T47D (cell line): ENCODE measurements at regions not wholly inside any gene's neighbourhood (a gene's known extent, or its start where the extent isn't known, plus 50 kb on each side); places are given as distances from the start of the nearest gene placed in this dataset.

ENCODE experiments used
- DNase-seq, 2 experiments: peaks; one replicate each; pipeline versions ENCODE4 v3.0.0 to v3.0.0-alpha.2; 2011 to 2012; ENCODE audit warnings: low read depth in 1 of 2, low spot score in 1 of 2
- JUND ChIP-seq: IDR thresholded peaks from 2 replicates; pipeline ENCODE4 v1.6.1; 2012; ENCODE audit warnings: low read depth
- in situ Hi-C: cut with HindIII; loops from 2 replicates; pipeline ENCODE4 v1.10.0; 2016; ENCODE audit warnings: low sequenced_read_pairs, low pct_unique_long_range_greater_than_20kb

DNA sequence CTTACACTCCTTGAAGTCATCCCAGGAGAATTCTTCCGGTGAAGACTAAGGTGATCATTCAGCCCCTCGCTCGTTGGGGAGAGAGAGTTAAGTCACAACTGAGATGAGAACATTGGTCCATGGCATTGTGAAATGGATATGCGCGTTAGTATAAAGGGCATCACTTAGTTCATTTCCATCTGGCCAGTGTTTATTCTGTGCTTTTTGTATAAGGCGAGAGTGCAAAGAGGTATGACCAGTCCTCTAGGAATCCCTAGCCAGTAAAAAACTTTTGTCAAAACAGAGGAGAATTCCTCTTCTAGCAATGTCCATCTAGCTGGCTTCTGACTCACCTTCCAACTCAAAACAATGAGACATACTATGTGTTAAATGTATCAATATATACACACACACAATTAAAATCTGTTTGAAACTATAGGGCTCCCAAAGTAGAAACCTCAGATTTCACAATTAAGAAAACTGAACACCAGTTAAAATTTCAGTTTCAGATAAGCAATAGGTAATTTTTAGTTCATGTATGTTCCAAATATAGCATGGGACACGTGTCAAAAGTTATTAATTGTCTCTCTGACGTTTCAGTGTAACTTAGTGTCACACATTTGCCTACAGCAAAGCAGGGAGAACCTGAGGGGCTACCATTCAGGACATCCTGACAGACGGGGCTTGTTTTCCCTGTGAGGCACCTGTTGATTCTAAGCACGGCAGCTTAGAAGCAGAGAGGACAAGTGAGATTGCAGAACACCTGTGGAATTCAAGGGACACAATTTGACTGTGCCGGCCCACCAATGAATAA lies 158.9 kb downstream of the KLF6 start:
- no peak for DNase-seq
- TF ChIP-seq JUND = no peak
- in situ Hi-C loops = no loop called here

DNA sequence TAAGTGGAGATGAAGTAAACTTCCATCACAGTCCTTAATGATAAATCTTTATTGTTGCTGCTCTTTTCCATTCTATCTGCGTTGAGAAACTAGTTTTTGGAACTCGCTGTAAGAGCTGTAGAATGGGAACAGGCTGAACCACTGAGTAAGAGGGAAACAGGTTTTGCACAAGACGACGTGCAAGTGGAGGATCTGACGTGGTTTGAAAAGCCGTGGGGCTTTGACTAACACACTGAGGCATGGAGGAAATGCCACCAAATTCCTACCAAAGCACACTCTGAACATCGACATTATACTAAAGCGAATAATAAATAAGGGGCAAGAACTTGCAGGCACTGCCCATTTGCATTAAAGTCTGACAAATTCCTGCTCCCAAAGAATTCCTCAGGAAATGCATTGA lies 160.6 kb downstream of the KLF6 start:
- in situ Hi-C loops = no loop called here
- peak; percentile 14 to 74 for DNase-seq
- no peak for TF ChIP-seq JUND

- TF ChIP-seq JUND = no peak
- in situ Hi-C loops = no loop called here
- peak; percentile 17 to 80 for DNase-seq
These were observed 161.3 kb downstream of the KLF6 start for GRCh38 chr10:3623746-3624145.

- TF ChIP-seq JUND = no peak
- DNase-seq = no peak
- in situ Hi-C loops = no loop called here
These were observed 162.0 kb downstream of the KLF6 start for GRCh38 chr10:3622845-3623621.

GRCh38 chr10:3622427-3622826 lies 162.6 kb downstream of the KLF6 start:
- in situ Hi-C loops = no loop called here
- DNase-seq = peak in 1 of 2 experiments; percentile 51
- no peak for TF ChIP-seq JUND

DNA sequence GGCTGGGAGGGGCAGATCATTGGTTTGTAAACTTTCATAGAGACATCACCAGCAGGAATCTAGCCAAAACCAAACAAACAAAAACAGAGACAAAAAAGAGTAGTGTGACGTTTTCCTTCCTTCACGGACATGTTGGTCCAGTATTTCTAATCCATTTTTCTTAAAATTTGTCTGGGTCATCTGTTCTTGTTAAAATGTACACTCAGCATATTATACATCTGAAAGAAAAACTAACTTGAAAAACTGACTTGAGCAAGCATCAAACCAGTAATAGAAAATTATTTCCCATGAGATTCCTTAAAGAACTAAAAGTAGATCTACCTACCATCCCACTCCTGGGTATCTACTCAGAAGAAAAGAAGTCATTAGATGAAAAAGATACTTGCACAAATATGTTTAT lies 164.2 kb downstream of the KLF6 start:
- TF ChIP-seq JUND = no peak
- DNase-seq = no peak
- in situ Hi-C loops = no loop called here

- in situ Hi-C loops = no loop called here
- DNase-seq = no peak
- no peak for TF ChIP-seq JUND
These were observed 165.8 kb downstream of the KLF6 start for GRCh38 chr10:3619241-3619640.

DNA sequence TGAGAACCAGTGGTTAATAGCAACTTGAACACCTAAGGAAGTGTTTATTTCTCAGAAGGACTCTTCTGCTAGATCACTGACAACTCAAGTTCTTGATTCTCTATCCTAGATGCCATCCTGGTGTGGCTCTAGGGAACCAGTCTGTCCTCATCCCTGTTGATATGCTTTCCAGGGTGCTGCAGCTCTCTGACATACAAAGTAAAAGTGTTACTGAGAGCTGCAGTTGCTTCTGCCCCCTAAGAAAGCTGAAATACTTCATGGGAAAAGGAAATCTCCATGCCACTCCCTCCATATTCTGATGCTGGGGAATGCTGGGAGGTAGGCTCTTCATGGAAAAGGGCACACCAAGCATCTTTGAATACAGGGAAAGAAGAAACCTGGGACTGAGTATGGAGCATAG lies 168.1 kb downstream of the KLF6 start:
- in situ Hi-C loops = no loop called here
- no peak for DNase-seq
- no peak for TF ChIP-seq JUND

GRCh38 chr10:3613318-3613717 lies 171.7 kb downstream of the KLF6 start:
- in situ Hi-C loops = no loop called here
- no peak for TF ChIP-seq JUND
- DNase-seq = no peak

- in situ Hi-C loops = no loop called here
- no peak for DNase-seq
- no peak for TF ChIP-seq JUND
These were observed 172.6 kb downstream of the KLF6 start for GRCh38 chr10:3612183-3613001.

DNA sequence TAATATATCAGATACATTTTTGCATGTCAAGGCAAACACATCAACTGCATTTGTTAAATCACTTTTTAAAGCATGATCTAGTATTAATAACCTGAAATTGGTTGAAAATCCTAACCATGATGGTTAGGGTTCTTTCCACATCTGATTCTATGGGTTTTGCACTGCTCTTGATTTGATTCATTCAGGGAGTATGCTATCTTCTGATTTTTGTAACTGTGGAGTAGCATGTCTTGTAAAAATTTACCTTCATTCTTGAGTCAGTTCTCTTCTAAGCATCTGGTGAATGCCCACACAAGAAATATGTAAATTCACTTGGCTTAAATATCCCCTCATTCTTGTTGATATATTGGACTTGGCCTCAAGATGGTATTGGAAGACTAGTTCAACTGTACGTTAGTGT lies 178.7 kb downstream of the KLF6 start:
- no peak for TF ChIP-seq JUND
- in situ Hi-C loops = no loop called here
- DNase-seq = no peak

DNA sequence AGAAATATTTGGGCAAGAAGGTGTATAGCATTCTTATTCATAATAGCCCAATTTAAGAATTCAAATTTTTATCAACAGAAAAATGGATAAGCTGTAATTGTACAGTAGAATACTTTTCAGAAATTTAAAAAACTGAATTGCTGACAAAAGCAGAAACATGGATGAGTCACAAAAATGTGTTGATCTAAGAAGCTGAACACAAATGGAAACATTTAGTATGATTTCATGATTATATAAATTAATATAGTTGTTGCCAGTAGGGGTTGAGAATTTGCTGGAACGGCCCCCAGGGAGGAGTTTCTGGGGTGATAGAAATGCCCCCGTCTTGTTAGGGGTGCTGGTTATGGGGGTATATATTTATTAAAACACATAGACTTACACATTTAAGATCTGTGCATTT lies 179.1 kb downstream of the KLF6 start:
- TF ChIP-seq JUND = no peak
- in situ Hi-C loops = no loop called here
- no peak for DNase-seq

DNA sequence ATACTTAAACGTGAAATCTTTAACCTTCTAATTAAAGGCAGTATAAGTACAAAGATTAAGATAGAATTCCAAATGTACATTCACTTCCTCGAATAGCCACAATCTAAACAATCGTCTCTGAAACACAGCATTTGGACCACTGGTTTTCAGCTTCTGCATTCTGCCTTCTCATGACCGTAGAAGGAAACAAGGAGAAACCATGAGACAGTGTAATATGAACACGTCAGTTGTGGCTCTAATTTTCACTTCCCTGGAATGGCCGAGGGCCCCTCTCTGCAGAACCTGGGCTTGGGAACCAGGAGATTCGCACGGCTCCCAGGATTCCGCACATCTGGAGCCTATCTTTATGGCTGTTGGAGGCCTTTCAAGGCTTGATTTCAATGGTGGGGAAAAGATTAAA lies 189.3 kb downstream of the KLF6 start:
- in situ Hi-C loops = no loop called here
- DNase-seq = no peak

More for the DNA sequence above, 189.3 kb downstream of the KLF6 start:
- TF ChIP-seq JUND = no peak
